Mesenteric fat pad (tissue), 1 donor: ENCODE measurements at regions not wholly inside any gene's neighbourhood (a gene's known extent, or its start where the extent isn't known, plus 50 kb on each side); places are given as distances from the start of the nearest gene placed in this dataset.

Experiments
- DNase-seq: peaks from one replicate; pipeline ENCODE4 v3.0.0-alpha.2; 2020; ENCODE audit warnings: low spot score
- donor health status: DM: yes; HTN: yes; CAD: no.

DNA sequence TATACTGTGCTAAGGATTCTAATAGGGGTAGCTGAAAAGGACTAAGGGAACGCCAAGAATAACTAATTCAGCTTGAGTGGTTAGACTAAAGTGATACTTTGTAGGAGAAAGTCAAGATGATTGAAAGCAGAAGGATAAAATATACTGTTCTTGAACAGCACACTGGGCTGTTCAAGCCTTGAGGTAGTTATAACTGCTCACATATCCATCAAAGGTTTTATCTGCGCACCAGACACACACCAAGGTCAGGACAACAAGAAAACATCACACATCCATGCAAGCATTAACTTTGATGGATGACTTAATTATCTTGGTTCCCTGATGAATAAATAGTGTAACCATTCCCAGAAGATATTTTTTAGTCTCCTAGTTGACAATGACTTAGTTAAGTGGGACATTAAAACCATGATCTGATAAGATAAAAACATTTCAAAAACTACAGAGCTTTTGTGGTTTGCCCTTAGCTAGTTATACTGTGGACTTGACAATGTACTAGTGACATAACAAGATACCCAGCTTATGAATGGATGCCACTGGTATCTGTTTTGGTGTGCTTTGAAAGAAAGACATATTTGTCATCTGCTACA is 728.9 kb downstream of the JRKL start:
- DNase-seq, result no peak

DNA sequence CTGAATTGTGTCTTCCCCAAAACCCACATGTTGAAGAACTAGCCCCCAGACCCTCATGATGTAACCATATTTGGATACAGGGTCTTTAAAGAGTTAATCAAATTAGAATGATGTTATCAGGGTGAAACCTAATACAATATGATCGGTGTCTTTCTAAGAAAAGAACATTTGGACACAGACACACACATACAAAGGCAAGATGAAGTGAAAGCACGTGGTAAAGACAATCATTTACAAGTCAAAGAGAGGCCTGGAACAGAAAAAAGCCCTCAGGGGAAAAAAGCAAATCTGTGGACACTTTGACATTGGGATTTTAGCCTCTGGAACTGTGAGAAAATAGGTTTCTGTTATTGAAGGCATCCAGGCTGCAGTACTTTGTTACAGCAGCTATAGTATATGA is 733.4 kb downstream of the JRKL start:
- DNase-seq, result no peak

DNA sequence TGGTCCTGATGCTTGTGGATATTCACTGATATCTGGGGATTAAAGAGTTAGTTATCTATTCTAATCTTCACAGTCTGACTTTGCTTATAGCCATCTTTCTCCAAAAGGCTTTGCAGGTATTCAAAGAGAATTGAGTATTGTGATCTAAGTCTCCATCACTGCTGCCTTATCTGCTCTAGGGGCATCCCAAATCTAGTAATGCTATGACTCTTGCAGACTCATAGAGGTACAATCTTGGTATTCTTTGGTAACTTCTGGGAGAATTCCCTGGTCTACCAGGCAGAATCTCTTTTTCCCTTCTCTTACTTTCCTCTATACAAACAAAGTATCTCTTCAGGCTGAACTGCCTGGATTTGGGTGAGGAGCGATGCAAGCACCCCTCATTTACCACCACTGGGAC is 746.3 kb downstream of the JRKL start:
- DNase-seq, result no peak

DNA sequence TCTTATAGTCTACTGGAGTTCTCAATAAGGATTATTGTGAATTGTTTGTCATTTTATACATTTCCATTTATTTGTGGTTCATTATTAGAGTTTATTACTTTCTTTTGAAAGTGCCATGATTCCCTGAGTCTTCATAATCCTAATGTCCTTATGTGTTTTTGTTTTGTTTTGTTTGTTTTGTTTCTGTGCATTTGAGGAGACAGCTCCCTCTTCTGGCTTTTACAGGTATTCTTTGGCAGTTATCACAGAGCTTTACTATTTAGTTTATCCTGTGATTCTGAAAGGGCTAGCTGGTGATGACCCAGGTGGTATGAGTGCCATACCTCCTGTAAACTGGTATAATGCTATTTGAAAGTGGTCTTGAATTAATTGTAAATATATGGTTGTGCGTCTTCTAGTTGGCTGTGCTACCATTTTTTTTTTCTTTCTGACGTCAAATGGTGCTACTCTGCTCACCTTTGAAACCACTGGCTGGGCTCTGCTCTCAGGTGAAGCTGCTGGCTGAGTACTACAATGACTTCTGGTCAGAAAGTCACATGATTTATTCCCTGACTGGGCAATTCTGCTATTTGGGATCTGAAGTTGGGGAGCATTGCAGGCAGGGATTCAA is 751.2 kb downstream of the JRKL start:
- no peak for DNase-seq

DNA sequence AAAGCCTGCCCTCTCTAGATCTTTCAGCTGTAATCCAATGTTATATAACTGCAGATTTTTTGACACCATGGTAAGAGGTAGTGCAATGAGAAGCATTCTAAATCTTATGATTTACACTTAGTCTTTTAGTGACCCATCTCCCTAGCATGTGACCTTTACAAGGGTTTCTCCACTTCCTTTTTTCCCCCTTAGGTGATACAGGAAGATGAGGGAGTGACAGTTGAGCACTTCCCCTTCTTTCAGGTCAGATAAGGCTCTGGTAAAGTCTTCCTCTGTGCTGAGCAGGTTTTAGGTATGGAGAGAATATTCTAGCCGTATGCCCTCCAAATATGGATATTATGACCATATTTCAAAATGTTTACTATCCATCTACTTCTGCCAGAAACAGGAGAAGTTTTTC is 753.6 kb downstream of the JRKL start:
- no peak for DNase-seq

DNA sequence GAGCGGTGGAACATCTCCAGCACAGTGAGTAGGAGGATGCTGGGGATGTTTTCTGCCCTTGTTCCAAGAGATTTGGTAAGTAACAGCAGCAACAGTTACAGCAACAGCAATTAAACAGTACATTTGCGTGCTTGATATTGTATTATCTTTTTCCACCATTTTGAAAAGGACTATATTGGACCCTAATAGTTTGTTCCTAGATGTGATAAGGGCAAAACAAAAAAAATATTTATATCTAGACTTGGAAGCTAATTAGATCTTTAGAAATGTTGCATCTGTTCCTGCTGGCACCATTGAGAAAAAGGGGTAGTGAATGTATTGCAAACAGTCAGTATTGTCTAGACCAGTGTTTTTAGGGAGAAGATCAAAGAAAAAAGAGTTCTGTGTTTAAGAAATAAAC is 759.9 kb downstream of the JRKL start:
- no peak for DNase-seq

DNA sequence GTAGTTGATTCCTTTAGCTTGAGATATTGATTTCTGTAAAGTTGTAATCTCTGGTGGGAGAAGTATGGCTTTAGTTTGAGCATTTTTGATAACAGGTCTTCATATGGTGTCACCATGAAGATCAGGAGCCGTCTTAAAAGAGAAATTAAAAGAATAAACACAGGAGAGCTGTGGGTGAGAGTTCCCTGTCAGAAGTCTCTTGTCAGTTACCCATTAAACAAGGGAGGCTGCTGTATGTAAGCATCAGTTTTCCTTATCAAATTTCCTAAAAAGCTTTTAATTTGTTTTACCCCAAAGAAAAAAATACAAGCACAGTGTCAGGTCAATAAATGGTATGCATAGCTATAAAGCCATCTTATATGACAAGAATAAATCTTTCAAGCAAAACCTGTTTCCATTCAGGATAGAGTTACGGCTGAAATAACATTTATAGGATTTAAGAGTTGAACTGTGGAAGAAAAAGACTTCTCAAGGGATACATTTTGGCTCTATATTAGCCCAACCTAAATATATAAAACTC is 767.5 kb downstream of the JRKL start:
- DNase-seq, result no peak

DNA sequence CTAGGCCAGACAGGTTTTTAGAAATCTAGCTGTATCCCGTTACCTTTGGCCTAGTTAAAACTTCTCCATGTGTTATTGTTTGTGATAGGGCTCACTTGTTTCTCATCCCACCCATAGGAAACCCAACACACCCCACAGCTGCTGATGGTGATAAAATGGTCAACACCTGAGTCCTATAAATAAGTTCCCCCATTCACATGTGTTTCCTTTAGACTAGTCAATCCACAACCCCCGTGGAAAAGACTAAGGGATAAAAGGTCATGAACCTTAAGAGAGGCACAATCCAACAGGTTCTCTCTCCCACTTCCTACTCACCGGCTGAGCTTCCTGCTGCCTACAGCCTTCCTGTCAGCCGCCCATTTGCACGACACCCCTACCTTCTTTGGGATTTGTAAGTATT is 768.4 kb downstream of the JRKL start:
- DNase-seq, result no peak

DNA sequence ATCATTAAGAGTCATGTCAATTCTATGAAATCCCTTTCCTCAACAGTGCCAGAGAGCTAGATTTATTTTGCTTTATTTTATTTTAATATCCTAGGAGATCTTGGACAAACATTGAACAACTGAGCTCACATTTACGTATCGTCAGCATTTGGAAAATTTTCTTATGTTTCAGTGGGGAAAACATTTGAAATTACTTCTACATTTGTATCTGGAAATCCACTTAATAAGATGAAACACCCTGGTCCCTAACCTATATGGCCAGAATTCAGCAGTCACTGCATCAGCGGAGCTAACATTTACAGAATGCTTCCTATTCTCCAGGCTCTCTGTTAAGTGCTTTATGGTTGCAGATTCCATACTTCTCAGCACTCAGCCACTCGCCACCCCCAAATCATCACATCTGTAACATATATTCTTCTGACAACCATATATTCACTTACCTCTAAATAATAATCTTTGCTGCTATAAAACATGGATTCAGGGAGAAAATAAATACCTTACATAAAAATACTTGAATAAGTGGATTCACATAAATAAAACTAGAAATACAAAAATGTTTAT is 773.9 kb downstream of the JRKL start:
- DNase-seq, result no peak

DNA sequence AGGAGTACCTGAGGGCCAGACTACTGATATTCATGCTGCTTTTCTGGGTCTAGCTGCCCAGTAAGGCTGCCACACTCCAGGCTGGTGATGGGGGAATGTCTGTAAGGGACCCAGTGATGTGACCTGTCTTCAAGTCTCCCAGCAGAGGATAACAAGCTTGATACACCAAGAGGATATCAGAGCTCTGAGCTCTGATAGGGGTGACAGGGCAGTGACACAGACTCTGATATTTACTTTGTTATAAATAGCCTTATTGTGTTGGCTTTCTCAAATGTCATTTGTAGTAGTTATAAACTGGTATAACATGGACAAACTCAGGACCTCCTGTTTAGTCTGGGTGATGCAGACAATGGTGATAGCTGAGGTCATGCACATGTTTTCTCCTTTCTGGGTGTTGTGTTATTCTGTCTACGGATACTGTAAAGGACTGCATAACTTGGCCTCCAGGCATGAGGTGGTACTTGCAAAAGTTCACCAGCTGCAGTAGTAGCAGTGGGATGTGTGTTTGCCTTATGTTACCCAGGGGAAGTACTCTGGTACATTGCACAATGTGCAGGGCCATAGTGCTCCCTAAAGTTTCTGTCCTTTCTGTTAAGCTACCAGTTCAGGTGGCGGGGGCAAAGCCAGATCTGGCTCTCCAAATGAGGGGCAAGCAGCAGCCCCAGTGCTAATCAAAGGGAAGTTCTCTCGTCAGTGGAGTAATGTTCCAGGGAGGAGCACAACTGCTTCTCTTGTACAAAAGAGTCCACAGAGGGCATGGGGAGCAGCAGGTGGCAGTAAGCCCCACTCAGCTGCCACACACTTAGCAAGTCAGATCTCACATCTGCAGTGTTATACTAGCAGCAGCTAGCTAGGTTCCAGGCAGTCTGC is 812.2 kb downstream of the JRKL start:
- no peak for DNase-seq

DNA sequence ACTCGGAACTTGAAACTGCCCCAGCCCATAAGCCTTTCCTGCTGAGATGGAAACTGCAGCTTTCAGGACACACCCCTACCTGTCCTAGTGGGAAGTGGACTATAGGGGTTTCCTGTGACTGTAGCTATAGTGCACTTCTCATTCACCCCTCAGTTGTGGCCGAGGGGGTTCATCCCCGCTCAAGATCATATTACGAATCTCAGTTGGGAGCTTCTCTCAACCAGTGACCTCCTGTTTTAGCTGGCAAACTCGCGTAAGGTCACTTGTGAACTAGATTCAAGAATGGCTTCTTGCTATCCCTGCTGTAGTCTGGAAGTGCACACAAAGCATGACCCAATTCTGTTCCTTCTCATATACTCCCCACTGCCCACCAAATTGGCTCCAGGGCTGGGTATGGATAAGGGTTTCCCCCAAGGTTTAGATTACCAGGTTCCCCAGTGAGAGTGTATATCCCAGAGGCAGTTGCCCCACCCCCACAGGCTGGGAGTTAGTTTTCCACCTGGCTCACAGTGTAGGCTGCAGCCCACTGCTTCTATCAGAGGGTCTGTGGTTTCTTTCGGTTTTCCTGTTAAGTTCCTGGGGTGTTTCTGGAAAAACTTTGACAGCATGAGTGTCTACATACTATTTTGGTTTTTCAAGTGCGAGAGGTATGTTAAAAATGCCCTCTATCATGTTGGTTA is 812.9 kb downstream of the JRKL start:
- DNase-seq, result no peak

DNA sequence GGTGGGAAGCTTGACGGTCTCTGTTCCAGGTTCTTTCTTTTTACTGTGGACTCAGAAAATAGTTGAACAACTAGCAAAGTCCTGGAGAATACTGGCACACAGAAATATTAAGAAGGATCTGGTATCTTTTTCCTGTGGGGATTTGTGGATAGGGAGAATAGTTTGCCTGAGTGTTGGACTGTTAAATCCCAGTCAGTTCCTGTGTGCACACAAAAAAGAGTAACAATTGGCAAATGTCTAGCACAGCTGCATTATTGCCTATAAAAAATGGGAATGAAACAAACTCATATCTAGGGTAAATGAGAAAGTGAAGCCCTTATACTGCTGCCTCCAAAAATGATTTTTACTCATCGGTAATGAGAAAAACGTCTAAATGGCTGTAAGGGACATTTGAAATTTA is 828.2 kb downstream of the JRKL start:
- no peak for DNase-seq

DNA sequence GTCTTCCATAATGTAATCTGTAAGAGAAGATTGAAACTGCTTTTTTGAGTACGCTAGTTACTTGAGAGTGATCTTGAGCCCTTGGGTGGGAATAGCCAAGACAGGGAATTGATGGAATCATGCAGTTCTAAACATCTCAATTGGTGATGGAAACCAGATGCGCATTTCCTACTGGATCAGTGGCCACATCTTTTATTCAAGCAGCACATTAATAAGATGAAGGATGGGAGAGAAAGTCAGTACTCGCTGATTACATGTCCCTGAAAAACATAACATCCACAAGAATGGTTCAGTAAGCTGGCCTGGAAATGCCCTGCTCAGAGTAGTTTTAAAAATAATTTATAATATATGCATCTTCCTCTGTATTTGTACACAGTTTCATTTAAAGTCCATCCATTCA is 833.8 kb downstream of the JRKL start:
- no peak for DNase-seq

DNA sequence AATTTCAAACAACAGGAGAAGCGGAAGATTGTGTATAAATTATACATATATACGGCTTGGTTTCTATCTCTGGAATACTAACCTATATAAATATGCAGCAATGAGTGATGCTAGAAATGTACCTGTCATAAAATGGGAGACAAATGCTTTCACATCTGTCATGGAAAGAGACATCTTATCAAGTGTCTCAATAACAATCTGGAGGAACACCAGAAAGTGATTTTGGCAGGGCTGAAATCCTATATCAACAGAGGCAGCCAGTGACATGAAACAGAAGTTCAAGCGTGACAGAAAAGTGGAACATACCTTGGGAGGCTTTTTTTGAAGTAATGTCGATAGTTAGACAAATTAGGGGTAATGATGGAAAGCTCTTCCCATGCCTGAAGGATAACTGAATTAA is 834.6 kb downstream of the JRKL start:
- no peak for DNase-seq

DNA sequence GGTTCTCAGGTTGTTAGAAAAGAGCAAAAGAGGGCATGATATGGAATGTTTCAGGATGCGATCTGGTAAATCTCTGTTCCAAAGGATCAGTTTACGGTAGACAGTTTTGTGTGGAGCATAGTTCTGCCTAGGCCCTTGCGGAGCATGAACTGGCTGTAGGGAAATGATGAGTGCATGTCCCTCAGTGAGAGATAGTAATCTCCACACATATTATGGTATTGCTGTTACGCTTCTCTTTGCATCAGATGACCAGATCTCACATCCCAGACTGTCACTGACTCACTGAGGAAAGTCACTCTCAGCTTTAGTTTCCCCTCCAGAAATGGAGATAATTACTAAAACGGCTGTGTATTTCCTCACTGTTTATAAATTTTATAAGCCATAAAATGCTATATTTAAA is 836.0 kb downstream of the JRKL start:
- no peak for DNase-seq

DNA sequence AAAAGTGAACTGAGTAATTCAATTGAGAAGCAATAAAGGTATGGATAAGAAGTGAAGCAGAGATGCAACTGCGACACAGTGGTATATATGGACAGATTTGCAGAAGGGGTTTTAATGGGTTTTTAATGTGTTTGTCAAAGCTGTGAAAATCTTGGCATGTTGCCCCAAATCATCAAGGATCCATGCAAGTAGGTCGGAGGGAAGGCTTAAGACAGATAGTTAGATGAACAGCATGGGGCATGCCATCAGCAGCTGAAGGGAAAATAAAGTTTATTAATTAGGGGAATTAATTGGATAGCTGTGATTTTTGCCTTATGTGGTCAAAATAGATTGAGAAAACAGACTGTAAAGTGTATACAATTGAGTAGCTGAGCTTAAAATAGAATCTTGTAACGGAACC is 840.1 kb downstream of the JRKL start:
- DNase-seq, result no peak

DNA sequence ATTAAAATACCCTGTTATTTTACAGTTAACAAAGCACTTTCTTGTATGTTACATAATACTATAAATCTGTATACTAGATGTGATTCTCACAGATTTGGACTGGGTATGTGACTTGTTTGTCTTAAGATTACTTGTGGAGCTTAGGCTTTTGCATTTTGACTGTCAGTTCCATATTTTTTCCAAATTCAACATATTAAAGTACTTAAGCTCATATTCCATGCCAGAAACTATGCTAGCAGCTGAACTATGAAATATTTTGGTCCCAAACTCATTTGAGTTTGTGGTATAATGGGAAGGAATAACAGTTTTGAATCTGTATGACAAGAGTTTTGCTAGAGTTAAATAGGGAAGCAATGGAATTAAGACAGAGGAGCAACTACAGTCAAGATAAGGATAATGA is 841.4 kb downstream of the JRKL start:
- DNase-seq, result no peak

DNA sequence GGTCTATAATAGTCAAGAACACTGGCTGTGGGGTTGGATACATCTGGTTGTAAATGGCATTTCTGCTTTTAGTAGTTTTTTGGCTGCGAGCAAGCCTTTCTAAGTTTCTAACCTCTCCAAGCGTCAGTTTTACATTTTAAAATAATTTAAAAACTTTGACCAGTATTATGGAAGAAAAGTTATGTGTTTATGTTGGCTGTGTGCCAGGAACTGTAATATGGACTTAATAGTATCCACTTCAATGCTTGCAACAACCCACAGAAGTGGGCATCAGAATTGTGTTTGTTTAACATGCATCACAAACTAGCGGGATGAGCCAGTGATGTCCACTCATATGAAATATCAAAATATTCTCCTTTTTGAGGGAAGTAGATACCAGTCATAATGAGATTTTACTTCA is 844.2 kb downstream of the JRKL start:
- no peak for DNase-seq

DNA sequence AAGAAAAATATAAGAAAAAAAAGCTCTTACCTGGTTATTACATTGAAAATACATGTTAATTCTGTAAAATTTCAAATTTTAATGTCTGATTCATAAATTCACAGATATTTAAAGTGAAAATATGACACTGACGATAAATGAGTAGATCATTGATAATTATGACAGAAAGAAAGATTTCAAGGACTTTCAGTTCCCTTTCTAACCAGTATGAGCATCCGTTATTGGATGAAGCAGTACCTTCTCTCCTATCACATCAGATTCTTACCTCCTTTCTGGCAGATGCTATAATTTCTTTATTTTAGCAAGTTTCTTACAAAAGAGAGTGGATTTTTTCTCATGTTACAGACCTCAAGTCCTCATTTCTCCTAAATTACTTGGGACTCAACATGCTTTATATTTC is 847.3 kb downstream of the JRKL start:
- DNase-seq, result no peak

DNA sequence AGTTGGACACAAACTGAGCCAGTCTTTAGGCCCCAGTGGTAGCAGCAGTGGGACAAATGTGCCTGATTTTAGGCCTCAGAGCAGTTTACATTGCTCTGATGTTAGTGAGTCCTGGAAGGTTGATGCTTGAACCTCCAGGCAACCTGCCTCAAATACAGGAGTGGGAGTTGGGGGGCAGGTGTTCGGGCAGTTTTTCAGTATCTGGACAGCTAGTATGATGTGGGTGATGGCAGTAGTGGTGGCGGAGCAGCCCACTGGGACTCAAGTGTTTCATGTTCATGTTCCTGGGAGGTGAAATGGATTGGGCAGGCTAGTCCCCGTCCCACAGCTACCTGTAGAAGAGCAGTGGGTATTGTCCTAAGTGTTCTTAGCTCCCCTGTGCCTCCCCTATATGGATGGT is 857.8 kb downstream of the JRKL start:
- DNase-seq, result no peak

DNA sequence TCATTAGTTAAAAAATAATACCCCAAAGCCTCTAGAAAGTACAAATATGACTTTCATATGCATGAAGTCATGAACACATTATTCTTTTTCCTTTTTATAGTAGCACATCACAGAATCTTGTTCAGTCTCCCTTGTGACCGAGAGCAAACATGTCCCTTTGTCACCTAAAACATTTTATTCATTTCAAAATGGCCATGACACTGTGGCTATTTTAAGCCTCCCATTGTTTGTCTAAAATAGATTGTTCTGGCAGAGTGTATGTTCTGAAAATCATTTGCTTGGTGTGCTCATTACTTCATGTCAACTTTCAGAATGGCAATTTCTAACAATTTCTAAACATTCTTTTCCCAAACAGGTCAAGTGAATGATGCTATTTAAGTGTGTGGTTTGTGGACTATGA is 865.0 kb downstream of the JRKL start:
- DNase-seq, result no peak

DNA sequence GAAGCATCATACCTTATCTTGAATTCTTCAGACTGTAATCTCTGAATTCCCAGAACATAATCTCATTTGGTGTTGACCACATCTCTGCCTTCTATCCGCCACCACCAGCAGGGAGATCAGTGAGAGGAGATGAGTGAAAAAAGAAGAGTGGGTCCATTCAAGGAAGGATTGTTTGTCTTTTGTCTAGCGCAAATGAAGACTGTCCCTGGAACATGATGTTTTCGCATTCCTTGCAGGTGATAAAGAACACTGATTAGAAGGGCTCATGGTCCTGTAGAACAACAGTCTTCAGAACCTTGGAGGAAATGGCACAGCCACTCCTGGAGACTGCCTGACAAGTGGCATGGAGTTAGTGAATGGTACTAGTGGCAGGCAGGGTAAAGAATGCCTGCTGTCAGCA is 869.6 kb downstream of the JRKL start:
- no peak for DNase-seq
